ENCODE measurements at regions not wholly inside any gene's neighbourhood (a gene's known extent, or its start where the extent isn't known, plus 50 kb on each side); places are given as distances from the start of the nearest gene placed in this dataset.

- no peak for DNase-seq
Measured at GRCh38 chr20:24819331-24819965, 129.6 kb upstream of the CST7 start.

- no peak for DNase-seq
Measured at GRCh38 chr20:24820345-24820744, 128.7 kb upstream of the CST7 start.

GRCh38 chr20:24821391-24821790, 127.7 kb upstream of the CST7 start:
- DNase-seq = no peak

- no peak for DNase-seq
Measured at GRCh38 chr20:24823176-24823784, 125.8 kb upstream of the CST7 start.

GRCh38 chr20:24823989-24824693, 124.9 kb upstream of the CST7 start:
- DNase-seq = no peak

- no peak for DNase-seq
Measured at GRCh38 chr20:24825591-24825990, 123.5 kb upstream of the CST7 start.

GRCh38 chr20:24827603-24828295, 121.3 kb upstream of the CST7 start:
- no peak for DNase-seq

- DNase-seq = no peak
Measured at GRCh38 chr20:24828992-24829648, 119.9 kb upstream of the CST7 start.

GRCh38 chr20:24829649-24830370, 119.3 kb upstream of the CST7 start:
- DNase-seq = no peak

- DNase-seq = no peak
Measured at GRCh38 chr20:24830649-24831048, 118.4 kb upstream of the CST7 start.

GRCh38 chr20:24831232-24831631, 117.8 kb upstream of the CST7 start:
- no peak for DNase-seq

GRCh38 chr20:24832518-24832917, 116.6 kb upstream of the CST7 start:
- no peak for DNase-seq

- no peak for DNase-seq
Measured at GRCh38 chr20:24833592-24833991, 115.5 kb upstream of the CST7 start.

GRCh38 chr20:24834310-24834709, 114.8 kb upstream of the CST7 start:
- peak; percentile 1 for DNase-seq

GRCh38 chr20:24835195-24835594, 113.9 kb upstream of the CST7 start:
- no peak for DNase-seq

- no peak for DNase-seq
Measured at GRCh38 chr20:24836041-24836533, 113.0 kb upstream of the CST7 start.

GRCh38 chr20:24836661-24837299, 112.3 kb upstream of the CST7 start:
- DNase-seq = no peak

- DNase-seq = no peak
Measured at GRCh38 chr20:24837781-24838450, 111.2 kb upstream of the CST7 start.

- no peak for DNase-seq
Measured at GRCh38 chr20:24838546-24839535, 110.2 kb upstream of the CST7 start.

Measured in NCI-H1694 (cell line).